ENCODE measurements at regions not wholly inside any gene's neighbourhood (a gene's known extent, or its start where the extent isn't known, plus 50 kb on each side); places are given as distances from the start of the nearest gene placed in this dataset.

GRCh38 chr2:37588316-37588777 lies 83.1 kb downstream of the CDC42EP3 start:
- H3K27me3 ChIP-seq = no peaks in the 10 kb centered on the region
- H3K4me3 ChIP-seq = no peak overlapping the region
- H3K9me3 ChIP-seq (ENCODE audit: low read depth) = no peaks in the 10 kb centered on the region
- DNase-seq (ENCODE audit: low read depth in 1 of 2, low spot score in 1 of 2) = no peak
- no peaks in the 10 kb centered on the region for H3K36me3 ChIP-seq
- no peaks in the 10 kb centered on the region for H3K4me1 ChIP-seq (ENCODE audit: low read depth)
- no peak for TF ChIP-seq CTCF (IDR thresholded peaks at IDR 0.05; ENCODE audit: low read depth, low read length)
- H3K27ac ChIP-seq = no peak overlapping the region

DNA sequence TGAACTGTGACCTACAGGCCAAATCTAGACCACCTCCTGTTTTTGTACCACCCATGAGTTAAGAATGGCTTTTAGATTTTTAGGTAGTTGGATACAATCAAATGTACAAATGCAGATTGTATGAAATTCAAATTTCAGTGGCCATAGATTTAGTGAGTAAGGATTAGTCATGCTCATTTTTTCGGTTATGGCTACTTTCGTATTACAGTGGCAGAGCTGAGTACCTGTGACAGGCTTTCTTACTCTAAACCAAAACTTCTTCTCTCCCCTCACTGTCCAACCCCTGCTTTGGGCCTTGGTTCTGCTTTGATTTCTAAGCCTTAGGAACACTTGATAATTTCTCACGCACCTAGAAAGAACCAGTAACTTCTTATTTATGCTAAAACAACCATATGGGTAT lies 82.1 kb downstream of the CDC42EP3 start:
- Histone ChIP-seq H3K36me3 (no peaks in the 10 kb centered on the region), H3K9me3 (ENCODE audit: low read depth) (no peaks in the 10 kb centered on the region), H3K27ac (no peak overlapping the region), H3K4me1 (ENCODE audit: low read depth) (no peaks in the 10 kb centered on the region), H3K4me3 (no peak overlapping the region), H3K27me3 (no peaks in the 10 kb centered on the region)
- no peak for DNase-seq (ENCODE audit: low read depth in 1 of 2, low spot score in 1 of 2)
- TF ChIP-seq CTCF (IDR thresholded peaks at IDR 0.05; ENCODE audit: low read depth, low read length) = no peak

DNA sequence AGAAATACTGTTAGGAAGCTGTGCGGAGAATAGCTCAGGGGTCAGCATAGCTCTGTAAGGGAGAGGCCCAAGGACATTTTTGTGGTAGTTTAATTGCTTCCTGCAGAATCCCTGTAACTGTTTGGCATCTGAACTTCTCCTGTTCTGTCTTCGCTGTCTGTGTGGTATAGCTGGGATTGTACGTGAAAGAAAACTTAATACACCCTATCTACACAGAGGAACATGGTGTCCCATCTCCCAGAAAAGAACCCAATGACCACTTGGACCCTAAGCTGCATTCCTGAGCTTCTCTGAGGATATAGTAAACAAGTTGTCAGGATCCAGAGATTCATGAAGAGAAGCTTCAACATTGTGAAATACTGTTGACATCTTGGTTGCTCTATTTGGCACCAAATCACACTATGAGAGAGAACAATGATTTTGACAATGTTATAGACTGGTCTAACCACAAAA lies 81.3 kb downstream of the CDC42EP3 start:
- no peak for TF ChIP-seq CTCF (IDR thresholded peaks at IDR 0.05; ENCODE audit: low read depth, low read length)
- H3K27ac ChIP-seq = no peak overlapping the region
- DNase-seq (ENCODE audit: low read depth in 1 of 2, low spot score in 1 of 2) = peak in 1 of 2 donors; percentile 93
- H3K36me3 ChIP-seq = no peaks in the 10 kb centered on the region
- H3K4me3 ChIP-seq = no peak overlapping the region
- no peaks in the 10 kb centered on the region for H3K4me1 ChIP-seq (ENCODE audit: low read depth)
- no peaks in the 10 kb centered on the region for H3K27me3 ChIP-seq
- H3K9me3 ChIP-seq (ENCODE audit: low read depth) = no peaks in the 10 kb centered on the region

Data from cardiac muscle cell (in vitro differentiated cells and primary cell).